ENCODE measurements at regions not wholly inside any gene's neighbourhood (a gene's known extent, or its start where the extent isn't known, plus 50 kb on each side); places are given as distances from the start of the nearest gene placed in this dataset.
"Not testable (repeated sequence)": the region's sequence is repeated elsewhere in the genome, so short reads cannot be mapped to it uniquely, and the experiment has no call there.

GRCh38 chr15:62854420-62855084, 188.0 kb upstream of the TPM1 start:
- no peak for DNase-seq (ENCODE audit: low read depth)

DNA sequence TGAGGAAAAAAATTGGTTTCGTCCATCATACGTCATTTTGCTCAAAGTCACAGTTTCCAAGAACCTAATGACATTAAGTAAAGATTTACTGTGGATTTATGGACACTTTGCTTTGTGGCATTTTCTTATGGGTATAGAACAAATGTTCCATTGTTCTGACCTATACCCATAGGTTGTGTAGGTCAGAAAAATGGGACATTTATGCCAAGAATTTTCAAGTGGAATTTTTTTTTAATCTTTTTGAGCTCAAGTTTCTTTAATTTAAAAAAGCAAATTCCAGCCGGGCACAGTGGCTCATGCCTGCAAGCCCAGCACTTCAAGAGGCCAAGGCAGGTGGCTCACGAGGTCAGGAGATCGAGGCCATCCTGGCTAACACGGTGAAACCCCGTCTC, 187.5 kb upstream of the TPM1 start:
- DNase-seq (ENCODE audit: low read depth): no peak

DNA sequence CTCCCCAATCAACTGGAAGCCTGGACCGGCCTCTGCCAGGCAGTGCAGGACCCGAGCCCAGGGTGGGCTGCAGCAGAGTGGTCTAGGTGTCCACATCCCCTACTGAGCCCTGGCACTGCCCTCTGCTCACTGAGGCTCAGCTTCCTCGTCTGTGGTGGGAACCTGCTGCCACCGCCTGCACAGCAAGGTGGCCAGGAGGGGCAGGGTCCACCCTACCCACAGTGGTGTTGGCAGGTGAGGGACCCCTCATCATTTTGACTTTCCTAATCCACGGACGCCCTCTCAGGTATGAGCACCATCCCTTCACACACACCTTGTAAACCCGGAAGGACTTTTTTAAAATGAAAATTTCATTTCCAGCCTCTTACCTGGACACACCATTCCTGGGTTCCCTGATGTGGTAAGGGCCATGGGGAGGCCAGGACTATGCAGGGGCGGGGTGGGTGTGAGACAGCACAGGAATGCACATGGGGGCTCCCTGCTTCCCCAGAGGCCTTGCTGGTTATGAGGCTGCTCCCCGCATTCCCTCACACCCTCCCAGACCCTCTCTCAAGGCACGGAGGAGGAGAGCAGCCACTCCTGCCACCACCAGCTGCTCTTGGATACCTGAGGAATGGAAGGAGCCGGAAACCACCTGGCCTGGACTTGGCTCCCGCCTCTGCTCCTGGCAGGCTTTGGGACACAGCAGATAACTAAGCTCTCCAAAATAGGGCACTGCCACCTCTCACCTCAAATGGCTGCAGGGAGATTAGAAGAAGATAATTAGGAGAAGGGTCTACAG, 185.9 kb upstream of the TPM1 start:
- DNase-seq (ENCODE audit: low read depth): no peak

- DNase-seq (ENCODE audit: low read depth): peak; percentile 84
These were observed 185.1 kb upstream of the TPM1 start for GRCh38 chr15:62857411-62857853.

DNA sequence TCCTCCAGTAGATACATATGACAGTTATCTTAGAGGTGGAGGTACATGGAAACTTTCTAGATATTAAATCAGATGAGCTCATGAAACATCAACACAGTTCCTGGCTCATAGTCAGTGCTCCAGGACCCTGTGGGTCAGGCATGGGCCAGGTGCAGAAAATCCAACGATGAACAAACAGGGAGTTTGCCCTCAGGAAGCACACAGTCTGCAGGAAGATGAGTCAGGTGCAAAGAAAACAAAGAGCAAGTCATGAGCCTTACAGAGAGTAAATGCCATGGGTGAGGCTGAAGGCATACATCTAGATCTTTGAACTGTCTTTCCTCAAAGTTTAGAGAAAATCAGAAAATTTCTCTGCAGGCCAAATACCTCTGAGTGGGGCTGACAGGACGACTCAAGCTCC, 184.2 kb upstream of the TPM1 start:
- no peak for DNase-seq (ENCODE audit: low read depth)

- DNase-seq (ENCODE audit: low read depth): no peak
These were observed 179.8 kb upstream of the TPM1 start for GRCh38 chr15:62862717-62863116.

- no peak for DNase-seq (ENCODE audit: low read depth)
These were observed 176.2 kb upstream of the TPM1 start for GRCh38 chr15:62866366-62866765.

- no peak for DNase-seq (ENCODE audit: low read depth)
These were observed 174.7 kb upstream of the TPM1 start for GRCh38 chr15:62867844-62868243.

DNA sequence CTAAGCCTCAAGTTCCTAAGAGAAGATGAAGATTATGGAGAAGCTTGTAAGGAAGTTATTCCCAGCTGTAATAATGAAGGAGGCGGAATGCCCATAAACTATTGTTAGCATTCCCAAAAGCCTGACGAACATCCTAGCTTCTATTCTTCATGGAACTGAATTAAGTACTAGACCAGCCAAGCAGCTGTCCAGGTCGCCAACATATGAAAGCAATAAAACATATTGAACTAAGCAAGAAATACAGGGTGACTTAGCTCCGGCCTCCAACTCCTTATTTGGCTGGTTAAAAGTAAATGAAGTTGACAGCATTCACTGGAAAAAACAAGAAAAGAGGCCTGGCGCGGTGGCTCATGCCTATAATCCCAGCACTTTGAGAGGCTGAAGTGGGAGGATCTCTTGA, 174.0 kb upstream of the TPM1 start:
- DNase-seq (ENCODE audit: low read depth): no peak

DNA sequence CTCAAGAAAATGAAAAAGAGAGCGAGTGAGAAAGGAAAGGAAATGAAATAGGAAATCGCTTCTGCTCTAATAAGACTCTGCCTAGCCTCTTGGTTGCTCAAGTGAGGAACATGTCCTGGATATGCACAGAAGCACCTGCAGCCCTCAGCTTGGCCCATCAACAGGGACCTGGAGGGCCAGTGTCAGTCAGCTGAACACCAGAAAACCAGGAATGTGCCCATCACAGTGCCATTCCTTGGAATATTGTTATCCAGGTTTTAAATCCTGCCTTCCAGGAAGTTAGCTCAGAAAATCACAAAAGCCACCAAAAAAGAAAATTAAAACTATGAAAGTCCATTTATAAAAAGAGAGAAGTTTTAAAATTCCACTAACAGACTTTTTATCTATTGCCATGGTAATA, 173.4 kb upstream of the TPM1 start:
- no peak for DNase-seq (ENCODE audit: low read depth)

- no peak for DNase-seq (ENCODE audit: low read depth)
These were observed 172.3 kb upstream of the TPM1 start for GRCh38 chr15:62870216-62870615.

DNA sequence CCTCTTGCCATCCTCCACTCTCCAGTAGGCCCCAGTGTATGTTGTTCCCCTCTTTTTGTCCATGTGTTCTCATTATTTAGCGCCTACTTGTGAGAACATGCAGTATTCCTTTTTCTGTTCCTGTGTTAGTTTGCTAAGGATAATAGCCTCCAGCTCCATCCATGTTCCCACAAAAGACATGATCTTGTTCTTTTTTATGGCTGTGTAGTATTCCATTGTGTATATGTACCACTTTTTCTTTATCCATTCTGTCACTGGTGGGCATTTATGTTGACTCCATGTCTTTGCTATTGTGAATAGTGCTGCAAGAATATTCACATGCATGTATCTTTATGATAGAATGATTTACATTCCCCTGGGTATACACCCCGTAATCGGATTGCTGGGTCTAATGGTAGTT, 171.8 kb upstream of the TPM1 start:
- DNase-seq (ENCODE audit: low read depth): not testable (repeated sequence)

DNA sequence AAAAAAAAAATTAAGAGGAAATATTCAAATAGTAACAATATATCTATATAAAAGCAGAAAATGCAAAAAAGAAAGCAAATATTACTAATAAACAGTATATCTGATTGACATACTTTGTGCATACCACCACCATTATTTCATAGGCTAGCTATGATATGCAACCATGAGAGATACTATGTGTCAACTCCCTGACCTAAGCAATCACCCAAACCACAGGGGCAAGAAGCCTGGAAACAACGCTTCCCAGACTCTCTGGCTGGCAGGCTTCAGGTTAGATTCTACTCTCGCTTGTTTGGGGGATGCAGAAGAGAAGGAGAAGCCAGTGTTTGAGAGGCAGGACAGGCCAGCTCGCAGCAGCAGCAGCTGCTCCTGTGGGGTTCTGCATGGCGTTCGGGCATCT, 169.3 kb upstream of the TPM1 start:
- no peak for DNase-seq (ENCODE audit: low read depth)

DNA sequence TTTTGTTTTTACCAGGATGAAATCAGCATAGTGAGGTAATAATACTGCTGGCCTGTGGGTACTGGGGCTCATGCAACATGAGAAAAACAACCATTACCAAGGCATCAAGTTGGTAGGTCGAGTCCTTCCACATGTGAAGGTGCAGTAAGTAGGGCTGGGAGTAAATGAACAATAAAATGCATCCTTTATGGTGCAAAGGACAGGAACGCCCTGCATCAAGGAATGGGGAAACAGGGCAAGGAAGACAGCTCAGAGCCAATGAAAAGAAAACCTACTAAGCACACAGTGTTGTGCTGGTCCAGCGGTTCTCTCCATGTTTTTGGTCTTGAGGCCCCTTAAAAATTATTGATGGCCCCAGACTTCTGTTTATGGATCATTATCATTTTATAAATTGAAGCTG, 168.5 kb upstream of the TPM1 start:
- DNase-seq (ENCODE audit: low read depth): no peak

DNA sequence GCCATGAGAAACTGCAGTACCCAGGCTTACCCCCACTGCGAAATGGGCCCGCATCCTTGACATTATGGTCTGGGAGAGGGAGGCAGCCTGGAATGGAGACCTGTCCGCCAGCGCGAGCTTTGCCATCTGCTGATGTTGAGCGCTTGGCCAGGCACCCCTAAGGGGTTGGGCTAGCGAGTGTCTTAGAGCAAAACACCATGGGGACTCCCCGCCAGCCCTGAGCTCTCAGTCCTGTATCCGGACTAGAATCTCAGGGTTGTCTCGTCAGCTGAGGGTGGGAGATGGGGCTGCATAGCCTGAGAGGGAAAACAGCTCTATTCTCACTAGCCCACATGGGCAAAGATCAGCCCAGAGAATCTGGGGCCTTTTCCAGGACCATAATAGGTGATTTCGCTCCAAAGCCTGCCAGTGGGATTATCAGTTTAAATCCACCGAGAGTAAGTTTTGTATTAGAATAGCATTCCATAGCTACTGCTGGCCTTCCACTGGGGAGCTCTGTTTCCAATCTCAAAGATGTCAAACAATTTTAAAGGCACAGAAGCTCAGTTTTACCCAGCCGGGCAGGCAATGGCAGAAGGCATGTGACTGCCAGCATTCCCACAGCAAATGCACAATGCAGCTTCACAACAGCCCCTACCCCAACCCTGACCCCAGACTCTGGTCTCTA, 167.5 kb upstream of the TPM1 start:
- DNase-seq (ENCODE audit: low read depth): no peak

- no peak for DNase-seq (ENCODE audit: low read depth)
These were observed 166.9 kb upstream of the TPM1 start for GRCh38 chr15:62875626-62876021.

DNA sequence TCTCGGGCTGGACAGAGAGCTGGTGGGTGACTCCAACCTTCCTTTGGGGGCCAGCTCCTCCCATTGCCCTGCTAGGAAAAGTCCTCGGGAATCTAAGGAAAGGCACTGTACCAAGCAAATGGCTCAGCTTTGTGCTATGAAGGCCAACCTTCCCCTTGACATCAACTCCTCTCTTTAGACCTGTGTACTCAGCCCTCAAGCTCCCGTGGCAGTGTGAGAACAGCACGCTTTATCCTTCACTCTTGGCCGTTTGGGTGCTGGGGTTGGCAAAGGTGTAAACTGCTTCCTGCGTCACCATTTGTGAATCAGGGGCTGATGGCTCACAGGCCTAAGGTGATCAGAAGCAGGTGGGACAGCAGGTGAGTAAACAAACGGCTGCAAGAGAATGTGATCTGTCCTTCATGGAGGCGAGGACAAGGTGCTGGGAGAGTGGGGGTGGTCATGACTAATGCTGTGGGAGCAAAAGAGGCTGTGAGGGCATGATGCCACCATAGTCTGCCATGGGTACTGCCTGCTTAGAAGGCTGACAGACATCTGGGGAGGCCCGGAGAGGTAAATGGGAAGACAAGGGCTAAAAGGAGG, 165.2 kb upstream of the TPM1 start:
- no peak for DNase-seq (ENCODE audit: low read depth)

- DNase-seq (ENCODE audit: low read depth): no peak
These were observed 164.5 kb upstream of the TPM1 start for GRCh38 chr15:62878070-62878469.

GRCh38 chr15:62879770-62880169, 162.8 kb upstream of the TPM1 start:
- DNase-seq (ENCODE audit: low read depth): no peak

DNA sequence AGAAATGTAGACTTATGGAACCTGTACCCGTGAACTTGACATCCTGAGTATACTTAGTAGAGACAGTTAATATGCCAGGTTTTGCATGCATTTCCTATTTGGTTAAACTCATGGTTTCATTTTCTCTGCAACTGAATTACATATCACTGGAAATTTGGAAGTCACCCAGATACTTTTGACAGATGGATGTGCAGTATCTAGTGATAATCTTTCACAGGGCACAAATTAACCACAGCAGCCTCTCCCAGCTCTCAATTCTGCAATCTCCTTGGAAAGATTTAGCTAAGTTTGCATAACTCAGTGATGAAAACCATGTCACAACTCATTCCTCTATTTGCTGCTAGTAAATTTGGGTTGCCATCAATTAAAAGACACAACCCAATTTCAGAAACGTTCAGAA, 162.3 kb upstream of the TPM1 start:
- peak; percentile 26 for DNase-seq (ENCODE audit: low read depth)

DNA sequence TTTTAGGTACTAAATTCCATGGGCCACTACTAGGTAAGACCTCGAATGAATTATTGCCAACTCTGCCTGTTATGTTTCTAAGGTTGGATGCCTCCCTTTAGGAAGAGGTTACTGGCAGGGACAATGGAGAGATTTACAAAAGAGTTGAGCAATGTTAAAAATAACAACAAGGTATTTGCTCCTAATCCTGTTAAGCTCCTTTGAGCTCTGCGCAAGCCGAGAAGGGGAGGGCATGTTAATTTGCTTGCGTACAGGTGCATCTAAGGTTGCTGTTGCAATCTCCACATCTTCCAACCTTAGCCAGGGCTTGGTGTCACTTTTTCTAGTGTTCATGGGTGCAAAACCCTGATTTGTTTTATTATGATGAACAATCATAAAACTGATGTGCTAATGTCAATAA, 161.5 kb upstream of the TPM1 start:
- no peak for DNase-seq (ENCODE audit: low read depth)

GRCh38 chr15:62883938-62884479, 158.5 kb upstream of the TPM1 start:
- no peak for DNase-seq (ENCODE audit: low read depth)

Data from M059J (cell line).